ENCODE measurements at regions not wholly inside any gene's neighbourhood (a gene's known extent, or its start where the extent isn't known, plus 50 kb on each side); places are given as distances from the start of the nearest gene placed in this dataset.
A peak's percentile ranks its signal among the peaks of the same experiment; 100 is the strongest.

- TF ChIP-seq ZHX2 (IDR thresholded peaks at IDR 0.05; ENCODE audit: low read depth) (no peak), ZHX2 (CRISPR knock-in tag; IDR thresholded peaks at IDR 0.05; ENCODE audit: borderline replicate concordance) (no peak), MYC (CRISPR knock-in tag; IDR thresholded peaks at IDR 0.05; ENCODE audit: borderline replicate concordance) (0 out of 2 replicates have a peak, but pooled peaks have one; percentile 30), SOX5 (CRISPR knock-in tag; IDR thresholded peaks at IDR 0.05; ENCODE audit: borderline replicate concordance) (peak; percentile 81), DMAP1 (CRISPR knock-in tag; IDR thresholded peaks at IDR 0.05) (no peak), HMG20A (CRISPR knock-in tag; IDR thresholded peaks at IDR 0.05; ENCODE audit: borderline replicate concordance) (peak; percentile 51; the same call in 1 of the 2 replicates), ZNF605 (CRISPR knock-in tag; IDR thresholded peaks at IDR 0.05) (no peak), ESRRA (CRISPR knock-in tag; IDR thresholded peaks at IDR 0.05; ENCODE audit: low read depth) (no peak), IKZF5 (CRISPR knock-in tag; IDR thresholded peaks at IDR 0.05) (peak; percentile 55; the same call in 1 of the 2 replicates), ZNF30 (CRISPR knock-in tag; IDR thresholded peaks at IDR 0.05) (no peak), ZNF660 (CRISPR knock-in tag; IDR thresholded peaks at IDR 0.05; ENCODE audit: borderline replicate concordance, low read depth) (no peak), ZNF749 (CRISPR knock-in tag; IDR thresholded peaks at IDR 0.05; ENCODE audit: borderline replicate concordance) (no peak), ZNF607 (CRISPR knock-in tag; IDR thresholded peaks at IDR 0.05; ENCODE audit: borderline replicate concordance) (0 out of 2 replicates have a peak, but pooled peaks have one; percentile 47), STAT5B (CRISPR knock-in tag; IDR thresholded peaks at IDR 0.05) (no peak), THRA (CRISPR knock-in tag; IDR thresholded peaks at IDR 0.05; ENCODE audit: borderline replicate concordance) (peak; percentile 88; the same call in 1 of the 2 replicates), SMC3 (IDR thresholded peaks at IDR 0.05; ENCODE audit: low read length) (no peak), HES4 (CRISPR knock-in tag; IDR thresholded peaks at IDR 0.05; ENCODE audit: borderline replicate concordance) (no peak), TOPORS (CRISPR knock-in tag; IDR thresholded peaks at IDR 0.05) (no peak), ZMYM3 (CRISPR knock-in tag; IDR thresholded peaks at IDR 0.05) (0 out of 2 replicates have a peak, but pooled peaks have one; percentile 22)
These were observed 82.5 kb downstream of the ZNF280B start (continued) for GRCh38 chr22:22425783-22426624.

Data from HepG2 (cell line).